ENCODE measurements at regions not wholly inside any gene's neighbourhood (a gene's known extent, or its start where the extent isn't known, plus 50 kb on each side); places are given as distances from the start of the nearest gene placed in this dataset.

GRCh38 chr4:79059631-79060399 lies 120.6 kb upstream of the PAQR3 start:
- H3K4me1 ChIP-seq = peaks cover 0 to 51% (median 3%) of the 10 kb centered on the region in 4 donors
- intact Hi-C loops (cut with DNase I; ENCODE audit: low total_unique reads) = no loop called here

GRCh38 chr4:79057772-79058171 lies 118.5 kb upstream of the PAQR3 start:
- intact Hi-C loops (cut with DNase I; ENCODE audit: low total_unique reads) = no loop called here
- TF ChIP-seq CTCF (IDR thresholded peaks at IDR 0.05) = no peak

More at GRCh38 chr4:79059631-79060399, 120.6 kb upstream of the PAQR3 start:
- Histone ChIP-seq H3K27ac (peak overlapping the region in 1 of 2 donors; percentile 2), H3K9me3 (no peaks in the 10 kb centered on the region), H3K27me3 (no peaks in the 10 kb centered on the region), H3K36me3 (no peaks in the 10 kb centered on the region), H3K4me3 (no peak overlapping the region)
- no peak for DNase-seq
- no peak for TF ChIP-seq CTCF (IDR thresholded peaks at IDR 0.05)

GRCh38 chr4:79053754-79054153 lies 114.5 kb upstream of the PAQR3 start:
- Histone ChIP-seq H3K27me3 (no peaks in the 10 kb centered on the region), H3K36me3 (no peaks in the 10 kb centered on the region), H3K4me1 (peaks cover 0 to 36% (median 4%) of the 10 kb centered on the region in 4 donors), H3K27ac (peak overlapping the region in 1 of 2 donors; percentile 21), H3K4me3 (no peak overlapping the region), H3K9me3 (no peaks in the 10 kb centered on the region)
- TF ChIP-seq CTCF (IDR thresholded peaks at IDR 0.05) = no peak
- intact Hi-C loops (cut with DNase I; ENCODE audit: low total_unique reads) = no loop called here
- no peak for DNase-seq

More at GRCh38 chr4:79057772-79058171, 118.5 kb upstream of the PAQR3 start:
- no peaks in the 10 kb centered on the region for H3K27me3 ChIP-seq
- H3K36me3 ChIP-seq = no peaks in the 10 kb centered on the region
- no peak for DNase-seq
- H3K9me3 ChIP-seq = no peaks in the 10 kb centered on the region
- no peak overlapping the region for H3K27ac ChIP-seq
- peaks cover 0 to 46% (median 0%) of the 10 kb centered on the region in 4 donors for H3K4me1 ChIP-seq
- no peak overlapping the region for H3K4me3 ChIP-seq

- no peak for TF ChIP-seq CTCF (IDR thresholded peaks at IDR 0.05)
- DNase-seq = no peak
- Histone ChIP-seq H3K4me1 (peaks cover 0 to 63% (median 22%) of the 10 kb centered on the region in 4 donors), H3K27ac (no peak overlapping the region), H3K4me3 (no peak overlapping the region), H3K36me3 (no peaks in the 10 kb centered on the region), H3K9me3 (no peaks in the 10 kb centered on the region), H3K27me3 (no peaks in the 10 kb centered on the region)
- intact Hi-C loops (cut with DNase I; ENCODE audit: low total_unique reads) = no loop called here
Observed at GRCh38 chr4:79050541-79050880, 111.3 kb upstream of the PAQR3 start.

- H3K9me3 ChIP-seq = no peaks in the 10 kb centered on the region
- H3K4me1 ChIP-seq = peaks cover 0 to 61% (median 22%) of the 10 kb centered on the region in 4 donors
- intact Hi-C loops (cut with DNase I; ENCODE audit: low total_unique reads) = no loop called here
- no peak overlapping the region for H3K4me3 ChIP-seq
- H3K36me3 ChIP-seq = no peaks in the 10 kb centered on the region
- no peak for TF ChIP-seq CTCF (IDR thresholded peaks at IDR 0.05)
- H3K27ac ChIP-seq = no peak overlapping the region
- DNase-seq = no peak
- no peaks in the 10 kb centered on the region for H3K27me3 ChIP-seq
Observed at GRCh38 chr4:79049840-79050540, 110.8 kb upstream of the PAQR3 start.
